ENCODE measurements at regions not wholly inside any gene's neighbourhood (a gene's known extent, or its start where the extent isn't known, plus 50 kb on each side); places are given as distances from the start of the nearest gene placed in this dataset.

DNA sequence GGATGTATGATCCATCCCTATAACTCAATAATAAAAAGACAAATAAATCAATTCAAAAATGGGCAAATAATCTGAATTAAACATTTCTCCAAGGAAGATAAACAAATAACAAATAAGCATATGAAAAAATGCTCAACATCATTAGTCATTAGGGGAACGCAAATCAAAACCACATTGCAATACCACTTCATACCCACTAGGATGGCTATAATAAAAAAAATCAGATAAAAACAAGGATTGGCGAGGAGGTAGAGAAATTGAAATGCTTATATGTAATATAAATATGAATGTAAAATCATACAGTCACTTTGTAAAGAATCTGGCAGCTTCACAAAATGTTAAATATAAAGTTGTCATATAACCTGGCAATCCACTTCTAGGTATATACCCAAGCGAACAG, 52.3 kb upstream of the TBCA start:
- no peak for TF ChIP-seq TCF4 (CRISPR knock-in tag; IDR thresholded peaks at IDR 0.05; ENCODE audit: borderline replicate concordance)
- no peak for TF ChIP-seq ZFP30 (CRISPR knock-in tag; IDR thresholded peaks at IDR 0.05)
